Panc1 (cell line): ENCODE measurements at regions not wholly inside any gene's neighbourhood (a gene's known extent, or its start where the extent isn't known, plus 50 kb on each side); places are given as distances from the start of the nearest gene placed in this dataset.

Experiments used
- ATAC-seq: fragments of 200-7000 bp; cut with Tn5 transposase; 2 replicates; pipeline ENCODE4 v1.9.1; 2020; ENCODE audit warnings: mild to moderate bottlenecking, moderate library complexity
- BruUV-seq: library from RNA; stranded (reverse); fragments of 400-500 nt; replicated peaks from 2 replicates; lab custom pipeline; 2021; lab: Mats Ljungman, UMichigan
- CTCF ChIA-PET: fragments of 300-600 bp; sonication (Branson Sonifier 250); formaldehyde crosslinking; loops from one replicate; lab custom pipeline; 2022; ENCODE audit warnings: antibody characterized with exemption; lab: Charles Lee
- POLR2A ChIA-PET: fragments of 300-600 bp; sonication (Branson Sonifier 250); formaldehyde crosslinking; loops from one replicate; lab custom pipeline; 2022; ENCODE audit warnings: antibody characterized with exemption; lab: Charles Lee
- DNase-seq: peaks from one replicate; pipeline ENCODE4 v3.0.0-alpha.2; 2010; ENCODE audit warnings: low read depth, low spot score
- H3K27ac ChIP-seq: 2 replicates; pipeline ENCODE4 v1.5.1; 2011; ENCODE audit warnings: mild to moderate bottlenecking, low read length, inconsistent platforms
- H3K27me3 ChIP-seq: fragments of 200-500 bp; sonication (Bioruptor generic); 2 replicates; pipeline ENCODE4 v1.6.0; 2014; ENCODE audit warnings: low read length, inconsistent platforms; ENCODE audit not compliant: control insufficient read depth, insufficient read depth
- H3K36me3 ChIP-seq: fragments of 200-500 bp; sonication (Bioruptor generic); 2 replicates; pipeline ENCODE4 v1.5.1; 2014; ENCODE audit warnings: inconsistent platforms, mild to moderate bottlenecking, low read length, moderate library complexity; ENCODE audit not compliant: control insufficient read depth, insufficient read depth
- H3K4me1 ChIP-seq: 2 replicates; pipeline ENCODE4 v1.5.1; 2011; ENCODE audit warnings: inconsistent platforms, mild to moderate bottlenecking, low read length, moderate library complexity; ENCODE audit not compliant: control insufficient read depth, insufficient read depth
- H3K4me3 ChIP-seq, 2 experiments: 2 replicates each; pipeline ENCODE4 v1.5.1; 2011 to 2012; ENCODE audit warnings: low read depth in 2 of 2, low read length in 2 of 2, mild to moderate bottlenecking in 2 of 2, inconsistent platforms in 1 of 2, moderate library complexity in 1 of 2
- H3K9me3 ChIP-seq: fragments of 200-500 bp; sonication (Bioruptor generic); 2 replicates; pipeline ENCODE4 v1.5.1; 2014; ENCODE audit warnings: low read depth, mild to moderate bottlenecking, inconsistent platforms, low read length, moderate library complexity; ENCODE audit not compliant: control insufficient read depth, insufficient read depth
- POLR2AphosphoS5 ChIP-seq: IDR thresholded peaks from 2 replicates; pipeline ENCODE4 v1.6.1; 2012; ENCODE audit warnings: mild to moderate bottlenecking, low read depth, low read length, moderate library complexity
- REST ChIP-seq, 2 experiments: IDR thresholded peaks; 2 replicates each; pipeline ENCODE4 v1.6.1; 2011 to 2012; ENCODE audit warnings: low read depth in 2 of 2, control low read depth in 1 of 2, low read length in 1 of 2, mild to moderate bottlenecking in 1 of 2, moderate library complexity in 1 of 2; ENCODE audit not compliant: insufficient read depth in 1 of 2
- SIN3A ChIP-seq: IDR thresholded peaks from 2 replicates; pipeline ENCODE4 v1.6.1; 2012; ENCODE audit warnings: low read depth, mild to moderate bottlenecking, low read length, moderate library complexity, borderline replicate concordance; ENCODE audit not compliant: insufficient read depth
- TCF7L2 ChIP-seq: IDR thresholded peaks from 2 replicates; pipeline ENCODE4 v1.6.1; 2011; ENCODE audit warnings: mild to moderate bottlenecking, low read depth, low read length, inconsistent platforms
- in situ Hi-C: cut with HindIII; loops from 2 replicates; pipeline ENCODE4 v1.10.0; 2016; ENCODE audit warnings: low sequenced_read_pairs, low pct_unique_long_range_greater_than_20kb
- intact Hi-C: fragments of 100-400 bp; cut with micrococcal nuclease; formaldehyde crosslinking; loops from one replicate; pipeline ENCODE4 v1.10.0; 2022; ENCODE audit not compliant: unreplicated experiment
- TF ChIP-seq, protein P1 (sequence below): fragments of 450-650 bp; IDR thresholded peaks from 2 replicates; pipeline ENCODE4 v1.5.1; 2017; ENCODE audit warnings: mild to moderate bottlenecking

- H3K9me3 ChIP-seq = no peaks in the 10 kb centered on the region
- ChIA-PET POLR2A (no interaction called here), CTCF (no interaction called here)
- no peak overlapping the region for H3K27ac ChIP-seq
- no peak overlapping the region for H3K4me3 ChIP-seq
- intact Hi-C loops (no loop called here), in situ Hi-C loops (no loop called here)
- H3K27me3 ChIP-seq = peaks cover 3% of the 10 kb centered on the region; the same call in 1 of the 2 replicates
- ATAC-seq (no peak), DNase-seq (no peak)
- H3K4me1 ChIP-seq = no peaks in the 10 kb centered on the region
- BruUV-seq = no TSS peak
- H3K36me3 ChIP-seq = no peaks in the 10 kb centered on the region
- no peak for TF ChIP-seq POLR2AphosphoS5
- no peak for TF ChIP-seq TCF7L2
- TF ChIP-seq, protein P1, sequence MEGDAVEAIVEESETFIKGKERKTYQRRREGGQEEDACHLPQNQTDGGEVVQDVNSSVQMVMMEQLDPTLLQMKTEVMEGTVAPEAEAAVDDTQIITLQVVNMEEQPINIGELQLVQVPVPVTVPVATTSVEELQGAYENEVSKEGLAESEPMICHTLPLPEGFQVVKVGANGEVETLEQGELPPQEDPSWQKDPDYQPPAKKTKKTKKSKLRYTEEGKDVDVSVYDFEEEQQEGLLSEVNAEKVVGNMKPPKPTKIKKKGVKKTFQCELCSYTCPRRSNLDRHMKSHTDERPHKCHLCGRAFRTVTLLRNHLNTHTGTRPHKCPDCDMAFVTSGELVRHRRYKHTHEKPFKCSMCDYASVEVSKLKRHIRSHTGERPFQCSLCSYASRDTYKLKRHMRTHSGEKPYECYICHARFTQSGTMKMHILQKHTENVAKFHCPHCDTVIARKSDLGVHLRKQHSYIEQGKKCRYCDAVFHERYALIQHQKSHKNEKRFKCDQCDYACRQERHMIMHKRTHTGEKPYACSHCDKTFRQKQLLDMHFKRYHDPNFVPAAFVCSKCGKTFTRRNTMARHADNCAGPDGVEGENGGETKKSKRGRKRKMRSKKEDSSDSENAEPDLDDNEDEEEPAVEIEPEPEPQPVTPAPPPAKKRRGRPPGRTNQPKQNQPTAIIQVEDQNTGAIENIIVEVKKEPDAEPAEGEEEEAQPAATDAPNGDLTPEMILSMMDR = no peak
- TF ChIP-seq REST (IDR thresholded peaks at IDR 0.05; ENCODE audit: insufficient read depth in 1 of 2, low read depth in 2 of 2, low read length in 1 of 2) = no peak
- no peak for TF ChIP-seq SIN3A
Observed at GRCh38 chr7:26469188-26469587, 177.5 kb downstream of the SNX10 start.

DNA sequence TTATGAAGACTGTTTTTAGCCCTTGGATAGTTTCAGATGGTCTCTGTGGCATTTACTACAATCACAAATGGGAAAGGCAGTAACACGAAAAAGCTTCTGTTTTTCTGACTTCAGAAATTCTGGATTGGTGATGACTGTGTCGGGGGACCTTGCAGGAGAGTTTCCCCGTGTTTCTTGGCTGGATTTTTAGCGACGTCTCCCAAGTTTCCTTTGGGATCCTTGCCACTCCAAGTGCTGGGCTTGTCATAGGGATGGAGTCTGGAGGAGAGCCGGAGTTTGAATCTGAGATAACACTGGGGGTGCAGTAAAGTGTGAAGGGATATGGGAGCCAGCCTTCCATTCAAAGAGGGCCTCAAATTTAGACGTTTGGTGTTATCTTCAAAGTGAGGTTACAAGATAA, 179.0 kb downstream of the SNX10 start:
- ChIA-PET CTCF (no interaction called here), POLR2A (no interaction called here)
- no peaks in the 10 kb centered on the region for H3K36me3 ChIP-seq
- H3K4me1 ChIP-seq = no peaks in the 10 kb centered on the region
- H3K4me3 ChIP-seq = no peak overlapping the region
- in situ Hi-C loops = no loop called here
- H3K9me3 ChIP-seq = no peaks in the 10 kb centered on the region
- TF ChIP-seq SIN3A = no peak
- TF ChIP-seq POLR2AphosphoS5 = no peak
- no peak for TF ChIP-seq TCF7L2
- TF ChIP-seq, protein P1 = no peak
- no peak for TF ChIP-seq REST (IDR thresholded peaks at IDR 0.05; ENCODE audit: insufficient read depth in 1 of 2, low read depth in 2 of 2, low read length in 1 of 2)
- ATAC-seq (no peak), DNase-seq (no peak)
- peaks cover 3% of the 10 kb centered on the region; the same call in 1 of the 2 replicates for H3K27me3 ChIP-seq
- intact Hi-C loops = no loop called here
- no TSS peak for BruUV-seq
- H3K27ac ChIP-seq = no peak overlapping the region
